ENCODE measurements at regions not wholly inside any gene's neighbourhood (a gene's known extent, or its start where the extent isn't known, plus 50 kb on each side); places are given as distances from the start of the nearest gene placed in this dataset.

- TF ChIP-seq CTCF (conservative IDR thresholded peaks at IDR 0.05) = no peak; the same call in 1 of the 2 replicates
- no peak for TF ChIP-seq ZFX (IDR thresholded peaks at IDR 0.05)
These were observed 191.9 kb upstream of the PWP1 start for GRCh38 chr12:107493666-107494065.
